ENCODE measurements at regions not wholly inside any gene's neighbourhood (a gene's known extent, or its start where the extent isn't known, plus 50 kb on each side); places are given as distances from the start of the nearest gene placed in this dataset.

DNA sequence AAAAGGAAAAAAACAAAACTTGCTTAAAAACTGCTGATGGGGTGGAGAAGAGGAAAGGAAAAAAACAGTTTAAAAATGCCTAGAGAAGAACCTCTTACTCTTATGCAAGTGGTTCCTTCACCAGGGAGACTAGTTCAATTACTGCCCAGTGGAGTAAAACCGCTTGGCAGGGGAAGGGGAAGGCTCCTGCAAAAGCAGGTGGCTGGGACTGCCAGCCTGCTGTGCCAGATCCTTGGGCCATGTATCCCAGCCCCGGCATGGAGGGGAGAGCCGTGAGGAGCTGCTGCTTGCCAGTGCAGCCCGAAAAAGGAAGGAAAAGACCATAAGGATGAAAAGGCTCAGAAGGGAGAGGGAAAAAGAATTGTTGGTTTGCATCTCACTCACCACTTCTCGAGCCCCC, 123.0 kb downstream of the FSCB start:
- no peak for FAIRE-seq
- DNase-seq = no peak
- no peak overlapping the region for H3K4me3 ChIP-seq (ENCODE audit: low read depth in 1 of 3, low read length in 3 of 3)
- no peak overlapping the region for H3K27ac ChIP-seq (ENCODE audit: low read depth in 1 of 3, low read length in 2 of 3)
- H3K36me3 ChIP-seq (ENCODE audit: control insufficient read depth in 3 of 3, insufficient read depth in 2 of 3, low read depth in 1 of 3, low read length in 3 of 3) = no peaks in the 10 kb centered on the region
- H3K27me3 ChIP-seq (ENCODE audit: control insufficient read depth in 3 of 3, insufficient read depth in 3 of 3, low read length in 3 of 3) = no peaks in the 10 kb centered on the region
- H3K9me3 ChIP-seq (ENCODE audit: control insufficient read depth in 2 of 2, insufficient read depth in 1 of 2, low read depth in 1 of 2, low read length in 1 of 2) = peaks cover 0 to 2% of the 10 kb centered on the region in 2 donors
- 80 to 89% (median 88%) methylated on average over 5 of the region's 5 CpGs for WGBS, 3 donors
- no peaks in the 10 kb centered on the region for H3K4me1 ChIP-seq (ENCODE audit: control insufficient read depth in 3 of 3, insufficient read depth in 2 of 3, low read depth in 1 of 3, low read length in 2 of 3)

DNA sequence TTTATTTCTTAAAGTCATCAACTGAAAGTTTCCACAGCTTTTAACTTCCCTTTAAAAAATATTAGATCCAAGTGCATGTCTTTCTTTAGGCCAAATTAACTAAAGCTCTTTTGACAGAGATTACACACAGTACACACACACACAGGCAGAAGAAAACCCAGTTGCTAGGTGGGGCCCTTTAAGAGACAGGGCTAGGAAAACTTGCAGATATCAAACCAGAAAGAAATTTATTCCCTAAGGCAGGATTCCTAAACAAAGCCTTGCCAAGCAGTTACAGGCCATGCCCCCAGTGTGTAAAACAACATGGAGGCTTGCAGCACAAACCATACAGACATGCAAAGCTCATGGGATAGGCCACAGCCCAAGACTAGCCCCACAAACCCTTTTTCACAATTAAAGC, 123.4 kb downstream of the FSCB start:
- Histone ChIP-seq H3K4me3 (ENCODE audit: low read depth in 1 of 3, low read length in 3 of 3) (no peak overlapping the region), H3K27me3 (ENCODE audit: control insufficient read depth in 3 of 3, insufficient read depth in 3 of 3, low read length in 3 of 3) (no peaks in the 10 kb centered on the region), H3K9me3 (ENCODE audit: control insufficient read depth in 2 of 2, insufficient read depth in 1 of 2, low read depth in 1 of 2, low read length in 1 of 2) (peaks cover 0 to 2% of the 10 kb centered on the region in 2 donors), H3K27ac (ENCODE audit: low read depth in 1 of 3, low read length in 2 of 3) (no peak overlapping the region), H3K36me3 (ENCODE audit: control insufficient read depth in 3 of 3, insufficient read depth in 2 of 3, low read depth in 1 of 3, low read length in 3 of 3) (no peaks in the 10 kb centered on the region), H3K4me1 (ENCODE audit: control insufficient read depth in 3 of 3, insufficient read depth in 2 of 3, low read depth in 1 of 3, low read length in 2 of 3) (no peaks in the 10 kb centered on the region)
- FAIRE-seq (no peak), DNase-seq (no peak)

- 73 to 83% (median 77%) methylated on average over 5 of the region's 5 CpGs for WGBS, 3 donors
- peaks cover 2 to 33% of the 10 kb centered on the region in 2 donors for H3K9me3 ChIP-seq (ENCODE audit: control insufficient read depth in 2 of 2, insufficient read depth in 1 of 2, low read depth in 1 of 2, low read length in 1 of 2)
- no peak for FAIRE-seq
- DNase-seq = no peak
- no peak overlapping the region for H3K4me3 ChIP-seq (ENCODE audit: low read depth in 1 of 3, low read length in 3 of 3)
- H3K27ac ChIP-seq (ENCODE audit: low read depth in 1 of 3, low read length in 2 of 3) = no peak overlapping the region
- peaks cover 0 to 5% (median 0%) of the 10 kb centered on the region in 3 donors for H3K4me1 ChIP-seq (ENCODE audit: control insufficient read depth in 3 of 3, insufficient read depth in 2 of 3, low read depth in 1 of 3, low read length in 2 of 3)
- H3K27me3 ChIP-seq (ENCODE audit: control insufficient read depth in 3 of 3, insufficient read depth in 3 of 3, low read length in 3 of 3) = no peaks in the 10 kb centered on the region
- H3K36me3 ChIP-seq (ENCODE audit: control insufficient read depth in 3 of 3, insufficient read depth in 2 of 3, low read depth in 1 of 3, low read length in 3 of 3) = no peaks in the 10 kb centered on the region
These were observed 127.6 kb downstream of the FSCB start for GRCh38 chr14:44379292-44379977.

DNA sequence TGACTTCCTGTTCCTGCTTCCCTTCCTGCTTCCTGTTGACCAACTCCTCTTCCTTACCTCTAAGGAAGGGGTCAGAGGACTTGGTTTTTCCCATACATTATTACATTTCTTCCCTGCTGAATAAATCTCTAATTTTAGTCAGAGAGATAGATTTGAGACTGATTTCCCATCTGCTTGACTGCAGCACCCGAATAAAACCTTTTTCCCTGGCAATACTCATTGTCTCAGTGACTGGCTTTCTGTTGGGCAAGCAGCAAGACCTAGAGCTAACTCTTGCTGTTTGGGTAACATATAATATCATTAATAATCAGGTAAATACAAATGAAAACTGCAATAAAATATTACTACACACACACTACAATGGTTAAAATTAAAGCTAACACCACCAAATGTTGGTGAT, 132.2 kb downstream of the FSCB start:
- Histone ChIP-seq H3K4me3 (ENCODE audit: low read depth in 1 of 3, low read length in 3 of 3) (no peak overlapping the region), H3K36me3 (ENCODE audit: control insufficient read depth in 3 of 3, insufficient read depth in 2 of 3, low read depth in 1 of 3, low read length in 3 of 3) (no peaks in the 10 kb centered on the region), H3K27ac (ENCODE audit: low read depth in 1 of 3, low read length in 2 of 3) (no peak overlapping the region), H3K27me3 (ENCODE audit: control insufficient read depth in 3 of 3, insufficient read depth in 3 of 3, low read length in 3 of 3) (no peaks in the 10 kb centered on the region), H3K4me1 (ENCODE audit: control insufficient read depth in 3 of 3, insufficient read depth in 2 of 3, low read depth in 1 of 3, low read length in 2 of 3) (peaks cover 0 to 7% (median 0%) of the 10 kb centered on the region in 3 donors), H3K9me3 (ENCODE audit: control insufficient read depth in 2 of 2, insufficient read depth in 1 of 2, low read depth in 1 of 2, low read length in 1 of 2) (peaks cover 2 to 34% of the 10 kb centered on the region in 2 donors)
- 79 to 93% (median 81%) methylated on average over 1 of the region's 1 CpG for WGBS, 3 donors
- DNase-seq = no peak
- no peak for FAIRE-seq

DNA sequence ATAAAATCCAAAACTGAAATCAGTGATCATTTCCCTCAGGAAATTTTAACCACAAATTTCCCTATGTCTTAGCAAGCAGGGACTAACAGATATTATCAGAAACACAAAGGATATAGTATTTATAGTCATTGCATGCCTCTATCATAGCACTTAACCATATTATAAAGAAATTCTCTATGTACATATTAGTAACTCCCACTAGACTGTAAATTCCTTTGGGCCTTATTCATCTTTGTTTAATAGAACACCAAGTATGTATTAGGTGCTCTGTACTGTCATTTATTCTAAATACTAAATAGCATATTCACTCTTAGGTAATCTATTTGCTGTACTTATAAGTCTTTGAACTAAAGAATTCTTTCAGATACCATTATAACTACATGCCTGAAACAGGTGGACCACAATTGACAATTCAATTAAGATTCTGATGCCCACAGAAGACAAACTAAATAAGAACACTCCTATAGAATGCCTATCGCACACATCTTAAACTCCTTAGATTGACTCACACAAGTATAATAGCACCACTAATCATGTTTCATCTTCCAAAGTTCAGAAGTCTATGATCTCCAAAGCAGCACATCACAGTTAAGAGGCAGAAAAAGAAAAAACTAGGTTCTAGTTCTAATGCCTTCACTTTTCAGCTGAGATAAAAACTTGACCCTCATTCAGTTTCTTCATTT, 134.1 kb downstream of the FSCB start:
- peak overlapping the region in 1 of 3 donors; percentile 23 for H3K27ac ChIP-seq (ENCODE audit: low read depth in 1 of 3, low read length in 2 of 3)
- DNase-seq = peak; percentile 31 to 47

GRCh38 chr14:44372231-44372630, 134.9 kb downstream of the FSCB start:
- no peak overlapping the region for H3K27ac ChIP-seq (ENCODE audit: low read depth in 1 of 3, low read length in 2 of 3)
- FAIRE-seq (no peak), DNase-seq (no peak)
- H3K4me1 ChIP-seq (ENCODE audit: control insufficient read depth in 3 of 3, insufficient read depth in 2 of 3, low read depth in 1 of 3, low read length in 2 of 3) = peaks cover 0 to 7% (median 0%) of the 10 kb centered on the region in 3 donors
- peaks cover 0 to 25% of the 10 kb centered on the region in 2 donors for H3K9me3 ChIP-seq (ENCODE audit: control insufficient read depth in 2 of 2, insufficient read depth in 1 of 2, low read depth in 1 of 2, low read length in 1 of 2)
- H3K27me3 ChIP-seq (ENCODE audit: control insufficient read depth in 3 of 3, insufficient read depth in 3 of 3, low read length in 3 of 3) = no peaks in the 10 kb centered on the region
- H3K4me3 ChIP-seq (ENCODE audit: low read depth in 1 of 3, low read length in 3 of 3) = no peak overlapping the region
- no peaks in the 10 kb centered on the region for H3K36me3 ChIP-seq (ENCODE audit: control insufficient read depth in 3 of 3, insufficient read depth in 2 of 3, low read depth in 1 of 3, low read length in 3 of 3)

More for the DNA sequence above, 134.1 kb downstream of the FSCB start:
- Histone ChIP-seq H3K4me3 (ENCODE audit: low read depth in 1 of 3, low read length in 3 of 3) (no peak overlapping the region), H3K27me3 (ENCODE audit: control insufficient read depth in 3 of 3, insufficient read depth in 3 of 3, low read length in 3 of 3) (no peaks in the 10 kb centered on the region), H3K36me3 (ENCODE audit: control insufficient read depth in 3 of 3, insufficient read depth in 2 of 3, low read depth in 1 of 3, low read length in 3 of 3) (no peaks in the 10 kb centered on the region), H3K9me3 (ENCODE audit: control insufficient read depth in 2 of 2, insufficient read depth in 1 of 2, low read depth in 1 of 2, low read length in 1 of 2) (peaks cover 2 to 33% of the 10 kb centered on the region in 2 donors), H3K4me1 (ENCODE audit: control insufficient read depth in 3 of 3, insufficient read depth in 2 of 3, low read depth in 1 of 3, low read length in 2 of 3) (peaks cover 0 to 7% (median 0%) of the 10 kb centered on the region in 3 donors)
- no peak for FAIRE-seq
- WGBS, 3 donors = 24 to 62% (median 39%) methylated on average over 1 of the region's 1 CpG

DNA sequence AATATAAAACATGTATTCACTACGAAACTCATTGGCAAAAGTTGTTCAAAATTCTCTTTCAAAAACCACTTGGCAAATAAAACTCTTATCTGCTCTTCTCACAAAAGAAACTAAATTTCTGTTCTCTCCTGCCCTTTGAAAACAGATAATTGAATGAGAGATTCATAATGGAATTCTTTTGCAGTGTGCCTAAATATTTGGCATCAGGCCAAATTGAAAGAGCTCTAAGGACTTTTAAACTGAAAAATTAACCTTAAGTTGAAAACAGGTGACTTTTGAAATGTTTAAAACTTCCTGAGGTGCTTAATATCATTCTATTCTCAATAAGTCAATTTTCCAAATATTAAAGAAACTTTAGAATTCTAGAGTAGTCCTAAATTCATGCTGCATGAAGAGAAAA, 136.4 kb downstream of the FSCB start:
- Histone ChIP-seq H3K36me3 (ENCODE audit: control insufficient read depth in 3 of 3, insufficient read depth in 2 of 3, low read depth in 1 of 3, low read length in 3 of 3) (no peaks in the 10 kb centered on the region), H3K27me3 (ENCODE audit: control insufficient read depth in 3 of 3, insufficient read depth in 3 of 3, low read length in 3 of 3) (no peaks in the 10 kb centered on the region), H3K4me1 (ENCODE audit: control insufficient read depth in 3 of 3, insufficient read depth in 2 of 3, low read depth in 1 of 3, low read length in 2 of 3) (peaks cover 0 to 2% (median 0%) of the 10 kb centered on the region in 3 donors), H3K4me3 (ENCODE audit: low read depth in 1 of 3, low read length in 3 of 3) (no peak overlapping the region), H3K27ac (ENCODE audit: low read depth in 1 of 3, low read length in 2 of 3) (no peak overlapping the region), H3K9me3 (ENCODE audit: control insufficient read depth in 2 of 2, insufficient read depth in 1 of 2, low read depth in 1 of 2, low read length in 1 of 2) (peaks cover 0 to 10% of the 10 kb centered on the region in 2 donors)
- FAIRE-seq (no peak), DNase-seq (no peak)
- WGBS, 3 donors = 66 to 80% (median 73%) methylated on average over 1 of the region's 1 CpG

- Histone ChIP-seq H3K4me1 (ENCODE audit: control insufficient read depth in 3 of 3, insufficient read depth in 2 of 3, low read depth in 1 of 3, low read length in 2 of 3) (peaks cover 0 to 2% (median 0%) of the 10 kb centered on the region in 3 donors), H3K27ac (ENCODE audit: low read depth in 1 of 3, low read length in 2 of 3) (no peak overlapping the region), H3K36me3 (ENCODE audit: control insufficient read depth in 3 of 3, insufficient read depth in 2 of 3, low read depth in 1 of 3, low read length in 3 of 3) (no peaks in the 10 kb centered on the region), H3K9me3 (ENCODE audit: control insufficient read depth in 2 of 2, insufficient read depth in 1 of 2, low read depth in 1 of 2, low read length in 1 of 2) (peaks cover 0 to 4% of the 10 kb centered on the region in 2 donors), H3K4me3 (ENCODE audit: low read depth in 1 of 3, low read length in 3 of 3) (no peak overlapping the region), H3K27me3 (ENCODE audit: control insufficient read depth in 3 of 3, insufficient read depth in 3 of 3, low read length in 3 of 3) (no peaks in the 10 kb centered on the region)
- DNase-seq (peak; percentile 5 to 17), FAIRE-seq (peak; percentile 57)
These were observed 137.5 kb downstream of the FSCB start for GRCh38 chr14:44369401-44370123.

All from small intestine (tissue), 7 donors.